ENCODE measurements at regions not wholly inside any gene's neighbourhood (a gene's known extent, or its start where the extent isn't known, plus 50 kb on each side); places are given as distances from the start of the nearest gene placed in this dataset.
"Not testable (repeated sequence)": the region's sequence is repeated elsewhere in the genome, so short reads cannot be mapped to it uniquely, and the experiment has no call there.

DNA sequence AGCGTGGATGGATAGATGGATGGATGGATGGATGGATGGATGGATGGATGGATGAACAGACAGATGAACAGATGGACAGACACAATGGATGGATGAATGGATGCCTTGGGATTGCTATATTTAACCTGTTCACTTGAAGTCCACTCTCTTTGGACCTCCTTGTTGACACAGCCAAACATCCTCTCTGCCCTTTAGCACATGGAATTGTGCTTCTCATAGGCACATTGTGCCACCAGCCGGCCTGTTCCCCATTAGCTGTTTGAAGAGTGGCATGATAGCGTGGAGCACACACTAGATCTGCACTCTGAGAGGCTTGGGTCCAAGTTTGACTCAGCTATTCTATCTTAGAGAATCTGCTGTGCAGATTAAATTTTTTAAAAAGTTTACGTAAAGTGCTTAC, 56.9 kb upstream of the GSC start:
- DNase-seq = no peak

DNA sequence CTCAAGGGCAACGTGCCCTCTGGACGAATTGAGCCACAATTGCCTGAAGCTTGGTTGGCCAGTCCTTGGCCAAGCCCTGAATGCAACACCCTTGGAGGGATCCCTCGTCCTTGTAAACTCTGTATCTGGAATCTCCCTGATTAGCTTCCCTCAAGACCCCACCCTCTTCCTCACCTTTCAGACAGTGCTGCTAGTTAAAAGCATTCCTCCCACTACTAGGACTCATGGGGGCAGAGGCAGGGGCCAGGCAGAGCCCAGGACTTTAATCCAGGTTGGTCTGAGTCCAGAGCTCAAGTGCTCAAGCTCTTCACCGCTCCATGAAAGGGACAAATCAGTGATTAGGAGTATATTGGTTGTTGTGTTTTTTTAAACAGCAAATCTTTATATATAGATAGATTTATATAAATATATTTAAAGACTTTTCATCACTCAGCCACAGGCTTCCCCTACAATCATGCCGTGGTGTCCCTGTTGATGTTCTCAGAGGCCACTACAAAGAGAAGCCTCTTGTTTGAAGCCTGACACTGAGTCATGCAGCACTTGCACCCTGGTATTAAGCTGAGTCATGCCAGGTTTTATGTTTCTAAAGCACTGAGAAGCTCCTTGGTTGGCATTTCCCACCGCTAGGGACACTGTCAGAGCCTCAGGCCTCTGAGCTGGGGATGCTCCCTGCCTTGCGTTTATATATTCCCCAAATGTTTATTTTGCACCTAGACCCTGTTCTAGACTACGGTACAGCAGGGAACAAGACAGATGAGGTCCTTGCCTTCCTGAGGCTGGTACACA, 53.8 kb upstream of the GSC start:
- no peak for DNase-seq

DNA sequence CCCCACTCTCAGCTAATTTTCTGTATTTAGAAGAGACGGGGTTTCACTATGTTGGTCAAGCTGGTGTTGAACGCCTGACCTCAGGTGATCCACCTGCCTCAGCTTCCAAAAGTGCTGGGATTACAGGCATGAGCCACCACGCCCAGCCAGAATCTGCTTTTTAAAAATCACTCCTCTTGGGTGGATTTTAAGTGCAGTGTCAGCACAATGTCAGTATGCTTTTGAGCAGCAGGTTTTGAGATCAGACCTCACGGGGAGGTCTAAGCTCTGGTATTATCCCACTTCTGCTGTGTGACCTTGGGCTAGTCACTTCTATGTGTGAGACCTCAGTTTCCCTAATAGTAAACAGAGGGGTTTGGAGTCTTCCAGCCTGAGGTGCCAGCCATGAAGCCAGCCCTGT, 51.8 kb upstream of the GSC start:
- no peak for DNase-seq

DNA sequence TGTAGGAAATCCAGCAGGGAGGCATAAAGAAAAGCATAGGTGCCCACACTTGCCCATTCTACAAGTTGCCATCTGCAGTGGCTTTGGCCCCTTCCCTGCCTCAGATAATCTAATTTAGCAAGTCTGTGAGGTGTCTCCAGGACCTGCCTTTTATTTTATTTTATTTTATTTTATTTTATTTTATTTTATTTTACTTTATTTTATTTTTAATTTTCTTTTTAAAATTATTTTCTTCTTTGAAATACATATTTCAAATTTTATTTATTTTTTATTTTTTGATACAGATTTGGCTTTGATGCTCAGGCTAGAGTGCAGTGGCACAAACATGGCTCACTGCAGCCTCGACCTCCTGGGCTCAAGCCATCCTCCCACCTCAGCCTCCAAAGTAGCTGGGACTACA, 51.0 kb upstream of the GSC start:
- DNase-seq = not testable (repeated sequence)
